DOHH2 (cell line): ENCODE measurements at regions not wholly inside any gene's neighbourhood (a gene's known extent, or its start where the extent isn't known, plus 50 kb on each side); places are given as distances from the start of the nearest gene placed in this dataset.

ENCODE experiments used
- H3F3A ChIP-seq: fragments of 200-600 bp; sonication (generic), shearing (Covaris generic); 2 replicates; pipeline ENCODE4 v1.6.0; 2016; ENCODE audit warnings: antibody characterized with exemption, mild to moderate bottlenecking; ENCODE audit not compliant: control insufficient read depth, insufficient read depth
- H3K27ac ChIP-seq: fragments of 200-600 bp; sonication (generic); 2 replicates; pipeline ENCODE4 v1.5.1; 2014; ENCODE audit warnings: low read depth, mild to moderate bottlenecking, low read length, moderate library complexity
- H3K27me3 ChIP-seq: fragments of 200-600 bp; sonication (generic); 2 replicates; pipeline ENCODE4 v1.6.1; 2014; ENCODE audit warnings: mild to moderate bottlenecking, low read length, mixed read lengths; ENCODE audit not compliant: control insufficient read depth
- H3K36me3 ChIP-seq: fragments of 200-600 bp; sonication (generic); 2 replicates; pipeline ENCODE4 v1.6.1; 2014; ENCODE audit warnings: mild to moderate bottlenecking, low read length, moderate library complexity, mixed read lengths; ENCODE audit not compliant: control insufficient read depth
- H3K4me1 ChIP-seq: fragments of 200-600 bp; sonication (generic); 2 replicates; pipeline ENCODE4 v1.6.1; 2014; ENCODE audit warnings: mild to moderate bottlenecking, low read length, mixed read lengths; ENCODE audit not compliant: control insufficient read depth
- H3K4me2 ChIP-seq: fragments of 200-600 bp; sonication (generic); 2 replicates; pipeline ENCODE4 v1.6.0; 2014; ENCODE audit warnings: mild to moderate bottlenecking, low read length, moderate library complexity
- H3K4me3 ChIP-seq: fragments of 200-600 bp; sonication (generic); 2 replicates; pipeline ENCODE4 v1.5.1; 2014; ENCODE audit warnings: mild to moderate bottlenecking, low read length, mixed read lengths
- H3K79me2 ChIP-seq: fragments of 200-600 bp; sonication (generic); 2 replicates; pipeline ENCODE4 v1.6.1; 2014; ENCODE audit warnings: mild to moderate bottlenecking, low read length, mixed read lengths; ENCODE audit not compliant: control insufficient read depth
- H3K9me2 ChIP-seq: fragments of 200-600 bp; sonication (generic); replicated peaks from 2 replicates; pipeline ENCODE4 v1.6.1; 2014; ENCODE audit warnings: mild to moderate bottlenecking, low read length, mixed read lengths; ENCODE audit not compliant: control insufficient read depth
- H3K9me3 ChIP-seq: fragments of 200-600 bp; sonication (generic); 2 replicates; pipeline ENCODE4 v1.6.1; 2014; ENCODE audit warnings: antibody characterized with exemption, low read length, mixed read lengths; ENCODE audit not compliant: control insufficient read depth, insufficient read depth
- H4K20me1 ChIP-seq: fragments of 200-600 bp; sonication (generic); 2 replicates; pipeline ENCODE4 v1.6.0; 2014; ENCODE audit warnings: low read depth, mild to moderate bottlenecking, antibody characterized with exemption, low read length, moderate library complexity; ENCODE audit not compliant: control insufficient read depth, insufficient read depth
- CTCF ChIP-seq: fragments of 200-600 bp; sonication (generic); IDR thresholded peaks from one replicate; pipeline ENCODE4 v1.5.1; 2014; ENCODE audit warnings: antibody characterized with exemption, mild to moderate bottlenecking, low read depth, low read length; ENCODE audit not compliant: poor library complexity, severe bottlenecking
- EZH2phosphoT487 ChIP-seq: fragments of 200-600 bp; sonication (generic); IDR thresholded peaks from 2 replicates; pipeline ENCODE4 v1.6.1; 2017; ENCODE audit warnings: borderline replicate concordance, mild to moderate bottlenecking, antibody characterized with exemption, low read length, moderate library complexity, mixed read lengths

- H3K27ac ChIP-seq: no peak overlapping the region
- TF ChIP-seq EZH2phosphoT487 (no peak), CTCF (no peak)
- H3K27me3 ChIP-seq: 0 out of 2 replicates have a peak, but pooled peaks cover 2% of the 10 kb centered on the region
- no peaks in the 10 kb centered on the region for H3K36me3 ChIP-seq
- no peak overlapping the region for H3K4me3 ChIP-seq
- no peaks in the 10 kb centered on the region for H3K79me2 ChIP-seq
- no peaks in the 10 kb centered on the region for H3K9me2 ChIP-seq
- no peaks in the 10 kb centered on the region for H3K9me3 ChIP-seq
- H3F3A ChIP-seq: no peaks in the 10 kb centered on the region
- no peaks in the 10 kb centered on the region for H4K20me1 ChIP-seq
- H3K4me1 ChIP-seq: no peaks in the 10 kb centered on the region
- no peak overlapping the region for H3K4me2 ChIP-seq
Measured at GRCh38 chr20:50358166-50358565, 152.0 kb upstream of the PTPN1 start.

GRCh38 chr20:50358971-50359370, 151.2 kb upstream of the PTPN1 start:
- Histone ChIP-seq H3F3A (no peaks in the 10 kb centered on the region), H3K79me2 (no peaks in the 10 kb centered on the region), H3K4me2 (no peak overlapping the region), H4K20me1 (no peaks in the 10 kb centered on the region), H3K9me3 (no peaks in the 10 kb centered on the region), H3K36me3 (no peaks in the 10 kb centered on the region), H3K4me1 (no peaks in the 10 kb centered on the region), H3K27me3 (0 out of 2 replicates have a peak, but pooled peaks cover 2% of the 10 kb centered on the region), H3K9me2 (no peaks in the 10 kb centered on the region), H3K4me3 (no peak overlapping the region), H3K27ac (no peak overlapping the region)
- TF ChIP-seq EZH2phosphoT487 (no peak), CTCF (no peak)

GRCh38 chr20:50359607-50360217, 150.5 kb upstream of the PTPN1 start:
- TF ChIP-seq CTCF (no peak), EZH2phosphoT487 (no peak)
- Histone ChIP-seq H3K79me2 (no peaks in the 10 kb centered on the region), H3K4me2 (no peak overlapping the region), H3K36me3 (no peaks in the 10 kb centered on the region), H3K9me2 (no peaks in the 10 kb centered on the region), H3K9me3 (no peaks in the 10 kb centered on the region), H3K4me1 (no peaks in the 10 kb centered on the region), H3K27ac (no peak overlapping the region), H3F3A (no peaks in the 10 kb centered on the region), H3K27me3 (0 out of 2 replicates have a peak, but pooled peaks cover 5% of the 10 kb centered on the region), H3K4me3 (no peak overlapping the region), H4K20me1 (no peaks in the 10 kb centered on the region)
